GM12878 (cell line): ENCODE measurements at regions not wholly inside any gene's neighbourhood (a gene's known extent, or its start where the extent isn't known, plus 50 kb on each side); places are given as distances from the start of the nearest gene placed in this dataset.

Experiments used
- ATAC-seq: fragments of 200-7000 bp; cut with Tn5 transposase; 3 replicates; pipeline ENCODE4 v1.9.1; 2020; ENCODE audit warnings: mild to moderate bottlenecking, moderate library complexity
- BruUV-seq: library from RNA; stranded (reverse); fragments of 400-500 nt; replicated peaks from 2 replicates; lab custom pipeline; 2021; lab: Mats Ljungman, UMichigan
- CTCF ChIA-PET: fragments of 300-600 bp; sonication (Branson Sonifier 250); formaldehyde crosslinking; extraction: SDS; loops from one replicate; lab custom pipeline; 2021; ENCODE audit warnings: inconsistent platforms; lab: Yijun Ruan, JAX
- POLR2A ChIA-PET: fragments of 350-600 bp; formaldehyde crosslinking; extraction: SDS; loops from one replicate; lab custom pipeline; 2021; ENCODE audit warnings: inconsistent platforms; lab: Charles Lee
- RAD21 ChIA-PET: fragments of 300-600 bp; sonication (Branson Sonifier 250); formaldehyde crosslinking; loops from one replicate; lab custom pipeline; 2023; ENCODE audit warnings: antibody characterized with exemption; ENCODE audit not compliant: unreplicated experiment; lab: Charles Lee
- SMC1A ChIA-PET: fragments of 300-600 bp; sonication (Branson Sonifier 250); formaldehyde crosslinking; loops from one replicate; lab custom pipeline; 2023; ENCODE audit not compliant: unreplicated experiment, uncharacterized antibody; lab: Charles Lee
- DNase-seq: peaks from one replicate; pipeline ENCODE4 v3.0.0-alpha.2; 2011; ENCODE audit warnings: low read depth, low spot score
- FAIRE-seq: peaks from 3 replicates; lab custom pipeline; 2011; peaks lifted over from hg19 to GRCh38; lab: Jason Lieb, UNC
- H2AFZ ChIP-seq: 2 replicates; pipeline ENCODE4 v1.6.0; 2011; ENCODE audit warnings: low read depth, low read length, control low read depth; ENCODE audit not compliant: control insufficient read depth
- H3K27ac ChIP-seq: 2 replicates; pipeline ENCODE4 v1.5.1; 2011; ENCODE audit warnings: control low read depth; ENCODE audit not compliant: control insufficient read depth, insufficient read depth
- H3K27me3 ChIP-seq, 2 experiments: replicated peaks in 1 of 2; 2 replicates each; pipeline versions ENCODE4 v1.6.0 to v1.6.1; 2011; ENCODE audit warnings: low read length in 1 of 2; ENCODE audit not compliant: control insufficient read depth in 2 of 2, insufficient read depth in 2 of 2
- H3K36me3 ChIP-seq, 2 experiments: 2 replicates each; pipeline ENCODE4 v1.5.1; 2011; ENCODE audit warnings: low read length in 1 of 2; ENCODE audit not compliant: control insufficient read depth in 2 of 2, insufficient read depth in 2 of 2
- H3K4me1 ChIP-seq: 2 replicates; pipeline ENCODE4 v1.6.1; 2011; ENCODE audit warnings: mild to moderate bottlenecking, low read length, moderate library complexity, mixed read lengths; ENCODE audit not compliant: control insufficient read depth, insufficient read depth
- H3K4me2 ChIP-seq: 2 replicates; pipeline ENCODE4 v1.6.0; 2011; ENCODE audit warnings: control low read depth; ENCODE audit not compliant: control insufficient read depth, insufficient read depth
- H3K4me3 ChIP-seq: fragments of 200-600 bp; sonication (generic); 2 replicates; pipeline ENCODE4 v1.5.1; 2016
- H3K79me2 ChIP-seq: 2 replicates; pipeline ENCODE4 v1.6.0; 2011; ENCODE audit warnings: low read length; ENCODE audit not compliant: control insufficient read depth, insufficient read depth
- H3K9ac ChIP-seq: 2 replicates; pipeline ENCODE4 v1.8.0; 2011; ENCODE audit warnings: low read length, control low read depth, mixed read lengths; ENCODE audit not compliant: control insufficient read depth, insufficient read depth
- H3K9me3 ChIP-seq: replicated peaks from 3 replicates; pipeline ENCODE4 v1.5.1; 2011; ENCODE audit warnings: mild to moderate bottlenecking, low read length; ENCODE audit not compliant: control insufficient read depth, insufficient read depth
- H4K20me1 ChIP-seq: 2 replicates; pipeline ENCODE4 v1.6.0; 2011; ENCODE audit not compliant: control insufficient read depth, insufficient read depth
- ATF3 ChIP-seq: IDR thresholded peaks from 2 replicates; pipeline ENCODE4 v1.6.1; 2011; ENCODE audit warnings: low read depth, mild to moderate bottlenecking, low read length, moderate library complexity, borderline replicate concordance; ENCODE audit errors: extremely low read depth
- BACH1 ChIP-seq: fragments of 450-650 bp; IDR thresholded peaks from 2 replicates; pipeline ENCODE4 v1.6.1; 2017; ENCODE audit warnings: mild to moderate bottlenecking, borderline replicate concordance
- BHLHE40 ChIP-seq, 2 experiments: fragments of 450-650 bp in 1 of 2; IDR thresholded peaks; 2 replicates each; pipeline ENCODE4 v1.6.1; 2011 to 2017; ENCODE audit warnings: low read depth in 2 of 2, borderline replicate concordance in 1 of 2, improper control_type of control experiment in 1 of 2, low read length in 1 of 2, mild to moderate bottlenecking in 1 of 2
- CBFB ChIP-seq: IDR thresholded peaks from 2 replicates; pipeline ENCODE4 v1.6.1; 2016; ENCODE audit warnings: antibody characterized with exemption, low read depth
- CREB1 ChIP-seq: IDR thresholded peaks from 2 replicates; pipeline ENCODE4 v1.6.1; 2012; ENCODE audit warnings: low read depth, mild to moderate bottlenecking, inconsistent platforms
- E2F8 ChIP-seq: fragments of 450-650 bp; IDR thresholded peaks from 2 replicates; pipeline ENCODE4 v1.6.1; 2018; ENCODE audit warnings: mild to moderate bottlenecking, low read depth, moderate library complexity; ENCODE audit not compliant: partially characterized antibody
- E4F1 ChIP-seq: fragments of 450-650 bp; IDR thresholded peaks from 2 replicates; pipeline ENCODE4 v1.6.1; 2018; ENCODE audit warnings: borderline replicate concordance, mild to moderate bottlenecking; ENCODE audit not compliant: partially characterized antibody
- EZH2 ChIP-seq: IDR thresholded peaks from 2 replicates; pipeline ENCODE4 v1.6.1; 2012; ENCODE audit warnings: low read depth, mild to moderate bottlenecking, control low read depth, inconsistent platforms, low read length, borderline replicate concordance; ENCODE audit not compliant: control insufficient read depth
- HDGF ChIP-seq: fragments of 450-650 bp; IDR thresholded peaks from 2 replicates; pipeline ENCODE4 v1.6.1; 2016; ENCODE audit warnings: antibody characterized with exemption
- MEF2B ChIP-seq: fragments of 450-650 bp; IDR thresholded peaks from 2 replicates; pipeline ENCODE4 v1.6.1; 2018; ENCODE audit warnings: mild to moderate bottlenecking, moderate library complexity; ENCODE audit not compliant: partially characterized antibody, poor library complexity, severe bottlenecking
- PBX3 ChIP-seq: IDR thresholded peaks from 2 replicates; pipeline ENCODE4 v1.6.1; 2011; ENCODE audit warnings: mild to moderate bottlenecking, low read depth, low read length, moderate library complexity; ENCODE audit not compliant: insufficient replicate concordance
- POU2F2 ChIP-seq: IDR thresholded peaks from 3 replicates; pipeline ENCODE4 v1.6.1; 2011; ENCODE audit warnings: low read depth, mild to moderate bottlenecking, low read length, borderline replicate concordance
- RAD21 ChIP-seq: IDR thresholded peaks from 2 replicates; pipeline ENCODE4 v1.6.1; 2011; ENCODE audit warnings: mild to moderate bottlenecking, low read depth, low read length, moderate library complexity; ENCODE audit not compliant: insufficient read depth
- TCF3 ChIP-seq: IDR thresholded peaks from 2 replicates; pipeline ENCODE4 v1.6.1; 2012; ENCODE audit warnings: low read depth, mild to moderate bottlenecking, low read length, borderline replicate concordance; ENCODE audit not compliant: insufficient read depth
- ZBED1 ChIP-seq: IDR thresholded peaks from 2 replicates; pipeline ENCODE4 v1.6.1; 2016; ENCODE audit warnings: borderline replicate concordance
- ZNF217 ChIP-seq: fragments of 450-650 bp; IDR thresholded peaks from 2 replicates; pipeline ENCODE4 v1.6.1; 2017; ENCODE audit warnings: antibody characterized with exemption, mild to moderate bottlenecking
- ZNF274 ChIP-seq: IDR thresholded peaks from one replicate; pipeline ENCODE4 v1.8.0; 2011; ENCODE audit not compliant: insufficient read length, insufficient read depth
- WGBS: methylation state at CpG from one replicate; pipeline ENCODE4 v1.1.6; 2016; ENCODE audit warnings: low lambda C conversion rate; ENCODE audit not compliant: insufficient replicate concordance, insufficient coverage; ENCODE audit errors: missing lambda C conversion rate; 5-methylcytosine and 5-hydroxymethylcytosine counted together
- in situ Hi-C: fragments of 300-500 bp; cut with MboI; formaldehyde crosslinking; loops from 9 replicates; pipeline ENCODE4 v1.14.3; 2018; ENCODE audit warnings: mixed read lengths
- intact Hi-C: fragments of 100-400 bp; cut with micrococcal nuclease; formaldehyde crosslinking; loops from one replicate; pipeline ENCODE4 v1.14.2; 2022; ENCODE audit not compliant: unreplicated experiment

- ChIA-PET SMC1A (no interaction called here), POLR2A (no interaction called here), CTCF (interaction anchor here (1.0 to 2.6 kb wide), 3 partner anchors 9 to 61 kb away, joined by 4 to 10 read pairs (median 5); no protein-coding TSS in a partner anchor), RAD21 (no interaction called here)
- in situ Hi-C loops, result no loop called here
- H3K4me3 ChIP-seq, result no peak overlapping the region
- no peaks in the 10 kb centered on the region for H3K36me3 ChIP-seq
- FAIRE-seq, result no peak
- no peak overlapping the region for H3K4me2 ChIP-seq
- H4K20me1 ChIP-seq, result no peaks in the 10 kb centered on the region
- H3K4me1 ChIP-seq, result no peaks in the 10 kb centered on the region
- H3K27me3 ChIP-seq, result no peaks in the 10 kb centered on the region
- intact Hi-C loops, result loop anchor here (10.0 kb wide), 1 partner anchor 552 kb away; no protein-coding TSS in a partner anchor
- no peak overlapping the region for H2AFZ ChIP-seq
- WGBS, result 0% methylated on average over 3 of the region's 3 CpGs
- DNase-seq, result no peak
- no peak overlapping the region for H3K9ac ChIP-seq
- no peak for ATAC-seq
- no TSS peak for BruUV-seq
- H3K79me2 ChIP-seq, result no peaks in the 10 kb centered on the region
- peaks cover 2% of the 10 kb centered on the region; the same call in 2 of the 3 replicates for H3K9me3 ChIP-seq
- H3K27ac ChIP-seq, result no peak overlapping the region
- TF ChIP-seq PBX3, result no peak
- TF ChIP-seq BHLHE40 (IDR thresholded peaks at IDR 0.05; ENCODE audit: borderline replicate concordance in 1 of 2, low read depth in 2 of 2, low read length in 1 of 2), result no peak
- TF ChIP-seq E2F8, result no peak
- TF ChIP-seq BACH1, result no peak
- no peak for TF ChIP-seq ZNF217
- no peak for TF ChIP-seq ZBED1
- TF ChIP-seq E4F1, result no peak
- TF ChIP-seq RAD21, result no peak
- TF ChIP-seq ATF3, result no peak
- no peak for TF ChIP-seq CREB1
- no peak for TF ChIP-seq EZH2
- TF ChIP-seq MEF2B, result no peak
- TF ChIP-seq CBFB, result no peak
- no peak for TF ChIP-seq TCF3
- no peak for TF ChIP-seq ZNF274
- no peak for TF ChIP-seq HDGF
- no peak for TF ChIP-seq POU2F2
These were observed 159.5 kb downstream of the YTHDC2 start for GRCh38 chr5:113673041-113673440.
